Loucy (cell line): ENCODE measurements at regions not wholly inside any gene's neighbourhood (a gene's known extent, or its start where the extent isn't known, plus 50 kb on each side); places are given as distances from the start of the nearest gene placed in this dataset.

Source experiments
- H2AFZ ChIP-seq: fragments of 200-600 bp; sonication (generic); 2 replicates; pipeline ENCODE4 v1.6.0; 2016; ENCODE audit warnings: antibody characterized with exemption, mild to moderate bottlenecking, low read length, moderate library complexity
- H3F3A ChIP-seq: fragments of 200-600 bp; 2 replicates; pipeline ENCODE4 v1.6.0; 2016; ENCODE audit warnings: antibody characterized with exemption, low read depth, mild to moderate bottlenecking
- H3K27me3 ChIP-seq: fragments of 200-600 bp; sonication (generic); 2 replicates; pipeline ENCODE4 v1.6.1; 2014; ENCODE audit warnings: low read length, mild to moderate bottlenecking; ENCODE audit not compliant: insufficient read depth, poor library complexity, severe bottlenecking
- H3K36me3 ChIP-seq: fragments of 200-600 bp; sonication (generic); 2 replicates; pipeline ENCODE4 v1.6.1; 2016; ENCODE audit warnings: low read length; ENCODE audit not compliant: insufficient read depth
- H3K4me1 ChIP-seq: fragments of 200-600 bp; sonication (generic); 2 replicates; pipeline ENCODE4 v1.5.1; 2014; ENCODE audit warnings: low read length, mild to moderate bottlenecking; ENCODE audit not compliant: insufficient read depth, poor library complexity, severe bottlenecking
- H3K4me2 ChIP-seq: fragments of 200-600 bp; sonication (generic); 2 replicates; pipeline ENCODE4 v1.6.0; 2014; ENCODE audit warnings: antibody characterized with exemption, low read length, low read depth, mild to moderate bottlenecking; ENCODE audit not compliant: poor library complexity, severe bottlenecking
- H3K4me3 ChIP-seq: fragments of 200-600 bp; sonication (generic); 2 replicates; pipeline ENCODE4 v1.5.1; 2014; ENCODE audit warnings: low read length, mild to moderate bottlenecking, mixed read lengths; ENCODE audit not compliant: poor library complexity, severe bottlenecking
- H3K79me2 ChIP-seq: fragments of 200-600 bp; sonication (generic); 2 replicates; pipeline ENCODE4 v1.6.1; 2014; ENCODE audit warnings: low read length; ENCODE audit not compliant: insufficient read depth
- H3K9ac ChIP-seq: fragments of 200-600 bp; sonication (generic); 2 replicates; pipeline ENCODE4 v1.6.0; 2014; ENCODE audit warnings: mild to moderate bottlenecking, low read depth, low read length, moderate library complexity; ENCODE audit not compliant: poor library complexity, severe bottlenecking
- H3K9me2 ChIP-seq: fragments of 200-600 bp; sonication (generic); replicated peaks from 2 replicates; pipeline ENCODE4 v1.6.1; 2016; ENCODE audit warnings: low read depth, low read length, mixed read lengths
- H3K9me3 ChIP-seq: fragments of 200-600 bp; sonication (generic); 2 replicates; pipeline ENCODE4 v1.6.1; 2014; ENCODE audit warnings: mild to moderate bottlenecking, antibody characterized with exemption, low read length, low read depth; ENCODE audit not compliant: insufficient read depth
- H4K20me1 ChIP-seq: fragments of 200-600 bp; sonication (generic); 2 replicates; pipeline ENCODE4 v1.6.0; 2014; ENCODE audit warnings: antibody characterized with exemption, low read length, mild to moderate bottlenecking; ENCODE audit not compliant: insufficient read depth, poor library complexity, severe bottlenecking
- CTCF ChIP-seq: fragments of 200-600 bp; sonication (generic); conservative IDR thresholded peaks from 2 replicates; pipeline ENCODE4 v1.5.1; 2014; ENCODE audit warnings: mild to moderate bottlenecking, antibody characterized with exemption, low read length
- EZH2phosphoT487 ChIP-seq: fragments of 200-600 bp; IDR thresholded peaks from 2 replicates; pipeline ENCODE4 v1.6.1; 2018; ENCODE audit warnings: antibody characterized with exemption, mild to moderate bottlenecking, moderate library complexity, borderline replicate concordance

- Histone ChIP-seq H3K4me3 (no peak overlapping the region), H3K9ac (no peak overlapping the region), H2AFZ (no peak overlapping the region), H3K27me3 (no peaks in the 10 kb centered on the region), H3K4me1 (no peaks in the 10 kb centered on the region), H3K79me2 (no peaks in the 10 kb centered on the region), H3K9me2 (no peaks in the 10 kb centered on the region), H3K36me3 (no peaks in the 10 kb centered on the region), H4K20me1 (no peaks in the 10 kb centered on the region), H3K4me2 (no peak overlapping the region), H3F3A (no peaks in the 10 kb centered on the region), H3K9me3 (no peaks in the 10 kb centered on the region)
- TF ChIP-seq EZH2phosphoT487 (no peak), CTCF (no peak)
Measured at GRCh38 chr17:74032222-74032621, 171.3 kb upstream of the RPL38 start.

- H3K36me3 ChIP-seq, result no peaks in the 10 kb centered on the region
- H3F3A ChIP-seq, result no peaks in the 10 kb centered on the region
- H3K9me2 ChIP-seq, result no peaks in the 10 kb centered on the region
- no peaks in the 10 kb centered on the region for H3K79me2 ChIP-seq
- H3K4me1 ChIP-seq, result no peaks in the 10 kb centered on the region
- no peak overlapping the region for H2AFZ ChIP-seq
- H3K27me3 ChIP-seq, result no peaks in the 10 kb centered on the region
- H3K9ac ChIP-seq, result no peak overlapping the region
- H3K4me3 ChIP-seq, result no peak overlapping the region
- H4K20me1 ChIP-seq, result no peaks in the 10 kb centered on the region
- no peaks in the 10 kb centered on the region for H3K9me3 ChIP-seq
- H3K4me2 ChIP-seq, result no peak overlapping the region
- TF ChIP-seq EZH2phosphoT487, result no peak
- no peak for TF ChIP-seq CTCF
Measured at GRCh38 chr17:74037320-74037719, 166.2 kb upstream of the RPL38 start.

- no peak for TF ChIP-seq EZH2phosphoT487
- no peak for TF ChIP-seq CTCF
- Histone ChIP-seq H3K9me2 (no peaks in the 10 kb centered on the region), H3K27me3 (no peaks in the 10 kb centered on the region), H3K4me3 (no peak overlapping the region), H3K9ac (no peak overlapping the region), H3K79me2 (no peaks in the 10 kb centered on the region), H3K9me3 (no peaks in the 10 kb centered on the region), H4K20me1 (no peaks in the 10 kb centered on the region), H2AFZ (no peak overlapping the region), H3K4me2 (no peak overlapping the region), H3K4me1 (no peaks in the 10 kb centered on the region), H3K36me3 (no peaks in the 10 kb centered on the region), H3F3A (no peaks in the 10 kb centered on the region)
Measured at GRCh38 chr17:74040291-74040690, 163.2 kb upstream of the RPL38 start.
